NCI-H345 treated with DMSO at 0.1 percent for 48 hours (cell line): ENCODE measurements at regions not wholly inside any gene's neighbourhood (a gene's known extent, or its start where the extent isn't known, plus 50 kb on each side); places are given as distances from the start of the nearest gene placed in this dataset.

ENCODE experiments used
- DNase-seq: peaks from one replicate; lab custom pipeline; 2025; ENCODE audit not compliant: unreplicated experiment; lab: John Stamatoyannopoulos, UW

DNA sequence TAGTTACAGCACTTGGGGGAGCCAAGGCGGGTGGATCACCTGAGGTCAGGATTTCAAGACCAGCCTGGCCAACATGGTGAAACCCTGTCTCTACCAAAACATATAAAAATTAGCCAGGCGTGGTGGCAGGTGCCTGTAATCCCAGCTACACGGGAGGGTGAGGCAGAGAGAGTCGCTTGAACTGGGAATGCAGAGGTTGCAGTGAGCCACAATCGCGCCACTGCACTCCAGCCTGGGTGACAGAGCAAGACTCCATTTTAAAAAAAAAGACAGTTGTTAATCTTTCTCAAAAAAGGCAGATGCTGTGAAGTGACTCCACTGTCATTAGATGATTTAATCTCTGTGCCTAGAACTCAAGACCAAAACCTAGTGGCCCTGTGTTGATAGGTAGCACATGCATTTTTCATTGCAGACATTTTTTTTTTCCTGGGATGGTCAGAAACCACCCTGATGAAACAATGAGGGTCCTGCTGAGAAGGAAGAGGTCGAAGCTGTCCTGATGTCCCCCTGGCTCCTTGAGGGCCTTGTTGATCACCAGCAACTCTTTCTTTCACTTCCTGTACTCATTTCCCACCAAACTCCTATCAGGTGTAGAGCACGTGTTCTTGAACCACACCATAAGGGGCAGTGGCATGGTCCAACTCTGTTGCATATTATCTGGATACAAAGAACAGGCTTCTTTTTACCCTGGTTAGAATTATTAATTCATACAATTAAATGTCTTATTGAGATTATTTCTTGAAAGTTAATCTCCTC lies 382.2 kb downstream of the ICE1 start:
- no peak for DNase-seq

GRCh38 chr5:5800801-5801761 lies 378.6 kb downstream of the ICE1 start:
- DNase-seq, result no peak

GRCh38 chr5:5799826-5800225 lies 377.3 kb downstream of the ICE1 start:
- no peak for DNase-seq

- no peak for DNase-seq
These were observed 376.8 kb downstream of the ICE1 start for GRCh38 chr5:5799229-5799628.

DNA sequence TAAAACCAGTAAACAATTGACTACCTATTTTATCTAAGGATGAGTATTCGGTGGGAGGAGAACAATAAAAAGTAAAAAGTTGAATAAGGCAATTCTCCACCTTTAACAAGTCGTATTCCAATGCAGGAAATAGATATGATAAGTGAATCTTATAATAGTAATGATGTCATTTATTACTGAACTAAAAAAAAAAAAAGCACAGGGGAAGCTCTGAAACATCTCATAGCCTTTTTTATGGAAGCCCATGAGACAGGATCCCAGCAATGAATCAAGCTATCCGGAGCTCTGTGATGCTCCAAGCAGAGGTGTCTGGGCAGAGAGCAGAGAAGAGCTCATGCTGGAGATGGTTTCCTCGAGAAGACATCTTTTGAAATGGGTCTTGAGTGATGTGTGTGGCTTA lies 376.0 kb downstream of the ICE1 start:
- DNase-seq, result no peak

DNA sequence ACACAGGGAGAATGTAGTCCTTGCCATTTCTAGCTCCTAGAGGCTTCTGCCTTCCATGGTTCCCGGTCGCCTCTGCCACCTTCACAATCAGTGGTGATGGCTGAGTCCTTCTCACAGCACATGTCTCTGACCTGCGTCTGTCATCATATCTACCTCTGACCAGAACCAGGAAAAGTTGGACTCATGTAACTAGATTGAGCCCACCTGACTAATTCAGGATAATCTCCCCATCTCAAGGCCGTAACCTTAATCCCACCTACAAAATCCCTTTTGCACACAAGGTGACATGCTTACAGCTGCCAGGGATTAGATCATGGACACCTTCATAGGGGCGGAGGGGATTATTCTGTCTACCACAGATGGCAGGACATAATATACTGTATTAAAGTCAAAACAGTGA lies 375.6 kb downstream of the ICE1 start:
- DNase-seq, result no peak

GRCh38 chr5:5795074-5795771 lies 372.7 kb downstream of the ICE1 start:
- no peak for DNase-seq

- no peak for DNase-seq
These were observed 371.7 kb downstream of the ICE1 start for GRCh38 chr5:5794118-5794560.

DNA sequence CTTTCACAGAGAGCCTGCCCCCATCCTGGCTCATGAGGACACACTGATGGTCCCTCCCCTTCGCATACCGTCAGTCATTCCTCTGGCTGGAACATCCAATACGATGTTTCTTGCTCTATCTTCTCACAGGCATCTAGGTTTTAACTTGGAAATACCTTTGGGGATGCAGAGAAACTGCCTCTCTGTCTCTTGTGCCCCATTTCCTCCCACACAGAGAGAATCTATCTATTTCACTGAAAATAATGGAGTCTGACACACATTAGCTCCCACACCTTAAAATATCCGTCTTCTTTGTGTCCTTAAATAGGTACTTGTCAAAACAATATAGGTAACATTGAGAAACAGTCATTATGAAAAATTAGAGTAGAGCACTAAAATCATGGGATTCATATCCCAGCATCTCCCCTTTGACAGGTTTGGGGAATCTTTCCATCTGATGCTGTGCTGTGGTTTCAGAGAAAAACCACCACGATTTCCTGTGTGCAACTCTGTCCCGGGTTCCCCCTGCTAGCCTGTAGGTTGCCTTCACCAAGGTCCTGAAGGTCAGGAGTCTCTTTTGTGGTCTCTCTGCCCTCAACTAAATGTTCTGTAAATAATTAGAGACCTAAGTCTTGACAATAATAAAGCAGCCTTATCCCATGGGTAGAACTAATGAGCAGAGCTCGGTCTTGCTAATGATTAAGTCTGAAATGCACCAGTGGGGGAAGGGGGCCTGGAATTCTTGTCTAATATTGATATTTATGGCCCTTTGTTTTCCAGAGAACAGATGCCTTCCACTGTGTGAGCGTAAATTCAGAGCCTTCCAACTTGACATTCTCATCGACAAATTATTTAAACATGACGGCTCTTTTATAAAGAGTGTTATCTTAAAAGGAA lies 371.0 kb downstream of the ICE1 start:
- DNase-seq, result no peak

- DNase-seq, result no peak
These were observed 369.6 kb downstream of the ICE1 start for GRCh38 chr5:5792106-5792505.

DNA sequence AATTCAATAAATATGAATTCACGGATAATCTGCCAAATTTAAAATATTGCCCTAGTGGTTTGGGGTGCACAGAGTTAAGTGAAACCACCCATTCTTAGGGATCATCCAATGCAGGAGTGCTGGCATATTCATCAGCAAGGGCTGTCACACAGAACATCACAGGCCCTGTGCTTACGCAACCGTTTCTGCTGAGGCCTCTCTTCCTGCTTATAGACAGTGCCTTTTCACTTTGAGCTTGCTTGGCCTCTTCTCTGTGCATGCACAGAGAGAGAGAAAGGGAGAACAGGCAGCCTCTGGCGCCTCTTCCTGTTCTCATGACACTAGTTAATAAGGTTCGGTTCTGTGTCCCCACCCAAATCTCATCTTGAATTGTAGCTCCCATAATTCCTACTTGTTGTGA lies 366.3 kb downstream of the ICE1 start:
- no peak for DNase-seq

- DNase-seq, result no peak
These were observed 364.9 kb downstream of the ICE1 start for GRCh38 chr5:5787373-5787772.

GRCh38 chr5:5784101-5784500 lies 361.6 kb downstream of the ICE1 start:
- no peak for DNase-seq

DNA sequence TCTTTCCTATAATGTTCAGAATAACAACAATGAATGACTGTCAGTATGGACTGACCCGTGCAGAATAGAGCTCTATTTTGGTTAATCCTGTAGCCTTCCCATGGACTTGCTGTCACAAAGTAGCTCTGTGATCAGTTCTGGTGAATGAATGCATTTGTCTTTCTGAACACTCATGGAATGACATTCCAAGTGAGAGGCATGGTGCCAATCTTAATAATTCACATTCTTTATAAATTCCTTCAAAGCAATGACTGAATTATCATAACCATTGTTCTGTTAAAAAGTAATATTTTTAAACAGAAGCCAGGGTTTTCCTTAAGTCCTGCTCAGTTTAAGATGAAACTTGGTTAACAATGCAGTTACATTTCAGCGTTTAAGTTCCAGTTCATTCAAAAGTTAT lies 360.5 kb downstream of the ICE1 start:
- DNase-seq, result no peak

DNA sequence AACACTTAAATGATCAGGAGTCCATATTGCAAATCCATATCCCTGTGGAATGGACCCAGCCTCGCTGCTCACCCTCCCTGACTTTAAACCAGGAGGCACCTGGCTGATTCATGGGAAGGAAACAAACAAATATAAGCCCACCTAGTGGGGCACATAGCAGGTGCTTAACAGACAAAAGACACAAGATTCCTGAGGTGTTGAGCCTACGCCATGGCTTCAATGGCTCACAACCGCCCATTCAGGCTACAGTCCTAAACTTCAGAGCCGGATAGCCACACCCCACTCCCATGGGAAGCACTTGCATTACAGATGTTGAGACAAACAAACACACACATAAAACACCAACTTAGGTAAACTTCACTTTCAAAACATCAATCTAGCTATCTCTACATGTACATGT lies 359.9 kb downstream of the ICE1 start:
- DNase-seq, result no peak

DNA sequence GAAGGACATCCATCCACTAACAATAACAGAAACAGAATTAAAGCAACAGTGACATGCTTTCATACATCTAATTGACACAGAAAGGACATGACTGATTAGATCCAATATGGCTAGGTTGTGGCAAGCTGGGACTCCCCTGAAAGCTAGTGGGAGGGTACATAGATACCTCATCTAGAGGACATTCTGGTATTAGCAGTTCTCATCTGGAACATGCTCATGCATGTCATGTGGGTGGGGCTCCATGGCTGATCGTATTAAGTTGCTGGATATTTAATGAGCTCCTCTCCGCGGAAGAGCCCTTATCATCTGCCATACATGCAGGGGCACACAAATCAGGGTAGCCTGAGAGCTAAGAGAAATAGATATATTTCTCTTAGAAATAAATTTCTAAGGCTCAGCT lies 358.9 kb downstream of the ICE1 start:
- no peak for DNase-seq

GRCh38 chr5:5780253-5780652 lies 357.8 kb downstream of the ICE1 start:
- peak; percentile 40 for DNase-seq

GRCh38 chr5:5777013-5777412 lies 354.5 kb downstream of the ICE1 start:
- DNase-seq, result no peak

DNA sequence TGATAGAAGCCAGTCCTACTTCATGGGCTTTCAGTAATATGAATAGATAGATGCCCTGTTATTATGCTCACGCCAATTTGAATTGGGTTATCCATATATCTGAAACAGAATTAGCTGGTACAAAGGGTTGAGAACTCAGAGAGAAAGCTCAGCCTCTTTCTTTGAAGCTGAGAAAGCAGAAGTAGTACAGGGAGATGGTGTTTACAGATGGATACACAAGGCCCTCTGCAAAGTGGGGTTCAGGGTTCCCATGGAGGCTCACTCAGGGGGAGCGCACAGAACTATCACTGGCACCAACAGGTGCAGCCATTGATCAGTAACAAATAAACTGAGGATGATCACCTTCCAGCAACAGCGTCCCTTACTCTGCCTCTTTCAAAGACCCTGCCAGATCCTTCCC lies 349.7 kb downstream of the ICE1 start:
- no peak for DNase-seq

DNA sequence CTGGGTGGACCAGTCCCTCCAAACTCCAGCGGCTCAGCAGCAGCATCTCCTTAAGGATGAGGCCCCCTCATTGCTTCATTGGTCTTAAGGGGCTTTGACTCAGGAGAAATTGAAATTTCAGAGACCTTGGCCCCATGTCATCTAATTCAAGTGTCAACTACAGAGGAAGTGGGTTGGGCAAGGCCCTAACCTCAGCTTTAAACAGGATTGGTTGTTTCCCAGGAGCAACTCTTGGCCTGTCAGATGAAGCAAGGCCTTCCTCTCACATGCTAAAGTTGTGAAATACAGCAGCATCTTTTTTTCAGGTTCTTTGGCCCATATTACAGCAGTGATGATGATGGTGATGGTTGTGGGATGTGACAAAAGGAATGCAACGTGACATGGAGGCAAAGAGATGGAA lies 348.3 kb downstream of the ICE1 start:
- no peak for DNase-seq
